HG02885 (cell line): ENCODE measurements at regions not wholly inside any gene's neighbourhood (a gene's known extent, or its start where the extent isn't known, plus 50 kb on each side); places are given as distances from the start of the nearest gene placed in this dataset.

Source experiments
- ATAC-seq: cut with Tn5 transposase; IDR thresholded peaks from one replicate; pipeline ENCODE4 v1.9.1; 2021; ENCODE audit warnings: mild to moderate bottlenecking; ENCODE audit not compliant: unreplicated experiment, poor library complexity

DNA sequence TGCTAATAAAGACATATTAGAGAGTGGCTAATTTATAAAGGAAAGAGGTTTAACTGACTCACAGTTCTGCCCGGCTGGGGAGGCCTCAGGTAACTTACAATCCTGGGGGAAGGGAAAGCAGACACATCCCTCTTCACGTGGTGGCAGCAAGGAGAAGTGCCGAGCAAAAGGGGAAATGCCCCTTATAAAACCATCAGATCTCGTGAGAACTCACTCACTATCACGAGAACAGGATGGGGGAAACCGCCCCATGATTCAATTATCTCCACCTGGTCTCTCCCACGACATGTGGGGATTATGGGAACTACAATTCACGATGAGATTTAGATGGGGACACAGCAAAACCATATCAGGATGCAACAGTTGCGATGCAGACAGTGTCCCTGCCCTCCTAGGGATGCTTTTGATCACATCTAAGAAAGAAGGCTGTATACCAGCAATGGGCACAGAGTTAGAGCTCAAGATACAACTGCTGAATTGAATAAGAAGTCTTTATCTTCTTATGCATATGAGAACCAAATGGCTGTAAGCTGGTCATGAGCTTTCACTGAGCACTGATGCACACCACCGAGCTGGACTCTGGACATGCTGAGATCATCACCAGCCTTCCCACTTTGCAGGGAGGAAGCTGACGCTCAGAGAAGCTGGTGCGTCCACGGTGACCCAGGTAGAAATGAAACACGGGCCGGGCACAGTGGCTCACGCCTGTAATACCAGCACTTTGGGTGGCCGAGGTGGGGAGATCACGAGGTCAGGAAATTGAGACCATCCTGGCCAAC lies 255.2 kb downstream of the MN1 start:
- no peak for ATAC-seq

DNA sequence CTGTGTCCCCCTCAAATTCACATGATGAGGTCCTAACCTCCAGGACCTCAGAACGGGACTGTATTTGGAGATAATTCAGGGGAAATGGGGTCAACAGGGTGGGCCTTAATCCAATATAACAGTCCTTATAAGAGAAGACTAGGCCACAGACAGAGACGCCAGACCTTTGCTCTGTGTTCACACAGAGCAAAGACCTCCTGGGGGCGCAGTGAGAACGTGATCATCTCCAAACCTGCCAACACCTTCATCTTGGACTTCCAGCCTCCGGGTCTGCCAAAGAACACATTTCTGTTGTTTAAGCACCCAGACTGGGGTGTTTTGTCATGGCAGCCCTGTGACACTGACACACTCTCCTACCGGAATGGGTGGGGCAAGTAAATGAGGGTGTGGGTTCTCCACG lies 250.2 kb downstream of the MN1 start:
- no peak for ATAC-seq

DNA sequence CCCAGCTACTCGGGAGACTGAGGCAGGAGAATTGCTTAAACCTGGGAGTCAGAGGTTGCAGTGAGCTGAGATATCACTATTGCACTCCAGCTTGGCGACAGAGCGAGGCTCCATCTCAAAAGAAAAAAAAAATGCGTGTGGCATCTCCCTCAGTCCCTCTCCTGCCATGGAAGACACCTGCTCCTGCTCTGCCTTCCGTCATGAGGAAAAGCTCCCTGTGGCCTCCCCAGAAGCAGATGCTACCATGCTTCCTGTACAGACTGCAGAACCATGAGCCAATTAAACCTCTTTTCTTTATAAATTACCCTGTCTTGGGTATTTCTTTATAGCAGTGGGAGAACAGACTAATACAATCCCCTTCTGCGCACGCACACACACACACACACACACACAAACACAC lies 249.4 kb downstream of the MN1 start:
- no peak for ATAC-seq

DNA sequence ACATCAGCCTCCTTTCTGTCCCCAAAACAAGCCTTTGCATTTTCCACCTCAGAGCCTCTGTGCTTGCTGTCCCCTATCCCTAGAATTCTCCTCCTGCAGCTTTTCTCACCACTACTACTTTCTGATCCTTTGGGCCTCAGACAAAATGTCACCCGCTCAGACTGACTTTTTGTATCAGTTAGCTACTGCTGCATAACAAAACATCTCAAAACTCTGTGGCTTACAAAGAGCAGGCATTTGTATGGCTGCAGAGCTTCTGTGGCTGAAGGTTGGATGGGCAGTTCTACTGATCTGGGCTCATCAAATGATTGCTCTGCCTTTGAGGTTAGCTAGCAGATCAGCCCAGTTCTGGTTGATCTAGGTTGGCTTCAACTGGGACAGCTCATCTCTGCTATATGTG lies 248.7 kb downstream of the MN1 start:
- no peak for ATAC-seq

DNA sequence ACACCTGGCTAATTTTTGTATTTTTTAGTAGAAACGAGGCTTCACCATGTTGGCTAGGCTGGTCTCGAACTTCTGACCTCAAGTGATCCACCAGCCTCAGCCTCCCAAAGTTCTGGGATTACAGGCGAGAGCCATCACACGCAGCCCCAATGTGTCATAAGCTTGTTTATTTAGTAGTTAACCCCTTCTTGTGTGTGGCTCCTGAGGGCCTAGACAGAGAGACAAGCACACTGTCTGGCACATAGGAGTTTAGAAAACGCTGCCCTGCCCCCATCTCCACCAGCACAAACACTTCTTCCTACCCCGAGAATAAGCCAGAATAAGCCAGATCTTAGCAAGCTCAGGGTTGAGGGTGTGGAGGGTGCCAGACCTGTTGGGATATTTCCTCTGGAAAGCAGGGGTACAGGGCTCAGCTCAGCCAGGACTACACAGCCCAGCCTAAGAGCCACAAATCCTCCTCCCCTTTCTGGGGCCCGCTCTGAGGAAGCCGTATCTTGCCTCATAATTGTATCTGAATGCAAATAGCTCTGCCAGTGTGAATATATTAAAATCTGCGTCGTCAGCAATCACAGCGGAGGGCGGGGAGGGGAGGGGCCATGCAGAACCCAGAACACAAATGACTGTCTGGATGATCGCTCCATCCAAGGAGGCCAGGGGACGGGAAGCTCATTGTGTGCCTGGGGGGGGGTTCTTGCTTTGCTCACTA lies 247.3 kb downstream of the MN1 start:
- no peak for ATAC-seq

DNA sequence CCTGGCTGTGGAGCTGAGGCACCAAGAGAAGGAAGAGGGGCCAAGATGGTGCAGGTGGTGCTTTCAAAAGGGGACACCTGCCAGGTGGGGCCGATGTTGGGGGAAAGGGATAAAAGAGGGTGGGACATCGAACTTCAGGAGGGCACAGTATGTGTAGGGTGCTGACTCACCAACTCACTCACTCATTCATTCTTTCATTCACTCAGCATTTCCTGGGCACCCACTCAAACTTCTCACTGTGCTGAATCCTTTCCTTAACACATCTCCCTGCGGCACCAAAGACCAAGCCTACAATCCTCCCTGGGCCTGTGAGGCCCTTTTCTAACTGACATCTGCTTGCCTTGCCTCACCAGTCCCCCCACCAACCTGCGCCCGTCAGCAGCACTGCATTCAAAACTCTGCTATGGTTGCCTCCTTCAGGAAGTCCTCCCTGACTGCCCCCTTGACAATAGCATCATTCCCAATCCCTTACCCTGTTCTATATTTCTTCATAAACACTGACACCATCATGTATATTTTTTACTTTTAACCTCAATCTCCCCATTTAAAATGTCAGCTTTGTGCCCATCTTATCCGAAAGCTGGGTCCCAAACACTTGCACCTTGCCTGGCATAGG lies 246.6 kb downstream of the MN1 start:
- ATAC-seq, result no peak

DNA sequence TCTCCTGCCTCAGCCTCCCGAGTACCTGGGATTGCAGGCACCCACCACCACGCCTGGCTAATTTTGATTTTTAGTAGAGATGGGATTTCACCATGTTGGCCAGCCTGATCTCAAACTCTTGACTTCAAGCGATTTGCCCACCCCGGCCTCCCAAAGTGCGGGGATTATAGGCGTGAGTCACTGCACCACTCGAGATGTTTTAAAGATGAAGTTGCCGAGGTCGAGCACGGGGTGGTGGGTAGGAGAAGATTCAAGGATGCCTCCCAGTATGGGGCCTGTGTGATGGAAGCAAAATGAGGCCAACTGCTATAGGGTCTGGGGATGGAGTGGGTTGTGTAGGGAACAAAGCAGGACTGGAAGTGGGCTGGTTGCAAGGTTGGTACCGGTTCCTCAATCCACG lies 245.2 kb downstream of the MN1 start:
- no peak for ATAC-seq

DNA sequence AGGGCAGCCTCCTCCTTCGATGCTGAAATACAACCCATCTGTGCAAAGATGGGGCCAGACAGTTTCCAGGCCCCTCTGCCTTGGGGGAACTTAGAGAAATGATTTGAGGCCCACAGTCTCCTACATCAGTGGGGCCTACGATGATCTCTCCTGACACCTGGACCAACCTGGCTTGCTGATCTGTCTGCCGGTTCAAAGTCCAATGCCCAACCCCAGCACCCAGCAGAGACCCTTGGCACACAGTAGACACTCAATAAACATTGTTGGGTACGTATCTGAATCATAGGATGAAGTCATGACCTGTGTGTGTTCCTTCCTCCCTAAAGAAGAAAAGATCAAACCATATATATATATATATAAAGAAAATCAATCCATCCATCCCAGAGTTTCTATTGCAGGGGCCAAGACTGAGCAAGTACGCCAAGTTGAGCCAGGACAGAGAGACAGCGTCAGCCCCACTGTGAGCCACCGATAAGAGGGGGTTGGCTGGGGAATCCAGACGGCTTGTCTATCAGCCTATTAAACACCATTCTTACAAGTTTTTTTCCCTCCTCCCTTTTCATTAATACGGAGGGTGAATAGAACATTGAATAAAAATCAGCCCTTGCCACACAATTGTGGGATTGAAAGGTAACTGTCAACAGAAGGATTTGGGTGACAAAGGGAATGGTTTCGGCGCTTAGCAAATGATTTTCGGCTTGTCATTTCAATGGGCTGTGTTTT lies 244.1 kb downstream of the MN1 start:
- no peak for ATAC-seq

DNA sequence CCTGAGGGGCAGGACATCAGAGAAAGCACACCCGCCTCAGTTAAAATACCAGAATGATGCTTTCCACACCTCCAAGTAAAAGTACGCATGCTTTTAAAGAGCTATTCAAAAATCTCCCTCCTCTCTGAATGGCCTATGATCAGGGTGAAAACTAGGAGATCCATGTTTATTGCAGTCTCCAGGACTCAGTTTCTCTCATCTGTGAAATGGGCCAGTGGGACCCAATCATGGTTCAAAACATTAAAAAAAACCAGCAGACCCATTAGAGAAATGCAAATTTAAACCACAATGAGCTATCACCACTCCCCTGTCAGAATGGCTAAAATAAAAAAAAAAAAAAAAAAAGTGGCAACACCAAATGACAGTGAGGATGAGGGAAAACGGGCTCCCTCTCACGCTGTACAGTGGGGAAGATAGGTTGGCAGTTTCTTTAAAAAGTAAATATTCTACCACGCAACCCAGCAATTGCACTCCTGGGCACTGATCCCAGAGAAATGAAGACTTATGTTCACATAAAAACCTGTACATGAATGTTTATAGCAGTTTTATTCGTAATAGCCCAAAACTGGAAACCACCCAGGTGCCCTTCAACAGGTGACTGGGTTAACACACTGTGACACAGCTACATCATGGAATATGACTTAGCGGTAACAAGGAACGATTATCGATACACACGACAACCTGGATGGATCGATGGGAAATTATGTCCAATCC lies 242.7 kb downstream of the MN1 start:
- ATAC-seq, result no peak

DNA sequence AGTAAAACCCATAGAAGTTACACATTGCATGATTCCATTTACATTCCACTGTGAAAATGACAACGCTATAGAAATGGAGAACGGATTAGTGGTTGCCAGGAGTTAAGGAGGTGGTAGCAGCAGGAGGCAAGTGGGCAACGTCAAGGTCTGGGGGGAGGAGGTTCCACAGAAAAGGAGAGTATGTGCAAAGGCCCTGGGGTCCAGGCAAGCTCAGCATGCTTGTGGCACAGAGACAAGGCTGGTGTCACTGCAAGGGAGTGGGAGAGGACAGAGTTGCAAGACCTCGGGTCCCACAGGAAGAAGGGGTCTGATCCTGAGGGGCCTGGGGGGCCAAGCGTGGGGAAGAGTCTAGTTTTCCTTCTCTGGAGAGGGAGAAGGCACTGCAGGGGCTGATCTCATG lies 240.8 kb downstream of the MN1 start:
- no peak for ATAC-seq

DNA sequence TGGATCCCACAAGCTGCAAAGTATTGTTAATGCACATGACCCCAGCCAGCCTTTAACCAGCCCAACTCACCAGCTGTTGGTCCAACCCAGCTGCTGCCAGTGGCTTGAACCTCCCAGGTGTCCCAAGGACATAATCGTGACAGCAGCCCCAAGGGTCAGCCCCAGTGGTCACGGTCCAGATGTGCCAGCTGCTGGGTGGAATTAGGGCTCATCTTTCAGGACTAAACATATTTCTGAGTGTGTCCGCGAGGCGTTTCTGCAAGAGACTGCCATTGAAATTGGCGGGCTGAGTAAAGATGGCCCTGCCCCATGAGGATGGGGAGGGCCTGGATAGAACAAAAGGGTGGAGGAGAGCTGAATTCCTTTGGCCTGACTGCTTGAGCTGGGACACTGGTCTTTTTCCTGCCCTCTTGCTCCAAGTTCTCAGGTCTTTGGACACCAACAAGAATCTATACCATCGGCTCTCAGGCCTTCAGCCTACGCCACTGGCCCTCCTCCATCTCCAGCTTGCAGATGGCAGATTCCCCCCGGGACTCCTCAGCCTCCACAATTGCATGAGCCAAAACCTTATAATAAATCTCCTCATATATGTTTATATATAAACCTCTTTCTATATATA lies 240.2 kb downstream of the MN1 start:
- ATAC-seq, result no peak

DNA sequence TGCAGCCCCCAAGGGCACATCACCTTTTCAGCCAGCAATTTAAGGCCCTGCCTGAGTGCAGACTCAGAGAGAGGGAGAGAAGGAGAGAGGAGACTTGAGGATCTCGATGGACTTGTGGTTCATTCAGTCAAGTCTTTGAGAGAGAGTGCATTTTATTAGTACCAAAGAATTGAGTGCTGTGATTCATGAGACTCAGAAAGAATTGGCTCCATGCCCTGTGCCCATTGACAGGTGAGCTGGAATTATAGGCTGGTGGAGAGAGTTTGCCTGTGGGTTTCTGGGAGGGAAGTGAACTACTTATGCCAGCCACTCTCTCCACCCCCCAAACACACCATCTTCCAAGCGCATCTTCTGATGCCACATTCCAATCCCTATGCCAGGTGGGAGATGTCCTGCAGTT lies 236.8 kb downstream of the MN1 start:
- ATAC-seq, result no peak

DNA sequence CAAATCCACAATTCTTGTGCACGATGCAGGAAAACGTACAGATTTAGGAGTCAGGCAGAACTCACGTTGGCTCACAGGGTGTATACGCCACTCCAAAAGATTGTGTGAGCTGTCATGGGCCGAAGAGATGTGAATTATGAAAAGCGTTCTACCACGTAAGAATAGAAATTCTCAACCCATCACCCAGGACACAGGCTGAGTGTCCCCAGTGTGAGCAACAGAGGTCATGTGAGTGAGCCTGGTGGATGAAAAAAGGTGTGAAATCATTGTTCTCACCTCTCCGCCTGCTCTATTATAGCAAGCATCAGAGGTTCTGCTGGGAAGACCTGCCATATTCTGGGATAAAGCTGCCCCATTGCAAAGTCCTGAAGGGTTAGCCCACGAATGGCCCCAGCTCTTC lies 235.0 kb downstream of the MN1 start:
- ATAC-seq, result no peak

DNA sequence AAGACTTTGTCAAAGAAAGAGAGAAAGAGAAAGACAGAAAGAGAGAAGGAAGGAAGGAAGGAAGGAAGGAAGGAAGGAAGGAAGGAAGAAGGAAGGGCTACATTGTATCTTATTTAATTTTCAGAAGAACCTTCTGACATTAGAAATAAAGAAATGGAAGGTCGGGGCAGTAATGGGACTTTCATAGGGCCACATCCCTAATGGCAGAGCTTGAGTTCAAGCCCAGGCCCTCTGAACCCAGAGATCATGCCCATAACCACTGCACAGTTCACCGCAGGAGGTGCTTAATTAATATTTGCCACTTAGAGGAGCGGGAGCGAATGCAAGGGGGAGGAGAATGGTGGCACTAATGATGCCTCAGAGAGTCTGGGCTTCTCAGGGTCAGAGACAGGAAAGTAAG lies 233.3 kb downstream of the MN1 start:
- ATAC-seq, result no peak

DNA sequence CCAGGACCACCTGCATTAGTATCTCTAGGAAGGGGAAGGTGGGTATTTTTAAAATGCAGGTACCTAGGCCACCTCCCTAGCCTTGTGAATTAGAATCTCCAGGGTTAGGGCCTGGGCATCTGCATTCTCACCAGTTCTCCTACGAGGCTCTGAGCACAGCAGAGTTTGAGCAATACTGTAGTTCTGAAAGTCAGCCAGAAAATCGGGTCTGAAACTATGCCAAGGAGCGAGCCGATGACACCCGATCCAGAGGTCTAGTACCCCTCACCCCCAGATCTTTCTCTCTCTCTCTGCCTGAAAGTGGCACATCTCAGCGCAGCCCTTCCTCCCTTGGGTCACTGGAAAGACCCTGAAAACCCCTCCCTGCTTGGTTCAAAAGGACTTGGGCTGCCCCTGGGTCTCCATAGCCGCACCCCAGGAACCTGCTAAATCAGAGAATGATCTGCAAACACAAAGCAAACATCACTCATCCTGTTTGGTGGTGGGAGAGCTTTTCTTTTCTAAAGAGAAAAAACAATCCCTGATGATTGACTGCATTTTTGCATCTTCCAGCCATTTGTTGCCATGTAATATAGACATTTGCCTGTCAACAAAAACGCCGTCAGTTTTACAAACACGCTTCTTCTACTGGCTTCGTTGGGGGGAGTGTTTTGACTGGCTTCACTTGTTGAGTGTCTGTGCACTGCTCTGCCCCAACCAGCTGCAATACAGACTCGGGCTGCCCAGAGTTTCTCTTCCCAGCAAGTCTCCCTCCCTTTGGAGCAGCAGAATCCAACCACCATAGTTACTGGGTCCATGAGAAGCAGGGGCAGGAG lies 229.9 kb downstream of the MN1 start:
- no peak for ATAC-seq

DNA sequence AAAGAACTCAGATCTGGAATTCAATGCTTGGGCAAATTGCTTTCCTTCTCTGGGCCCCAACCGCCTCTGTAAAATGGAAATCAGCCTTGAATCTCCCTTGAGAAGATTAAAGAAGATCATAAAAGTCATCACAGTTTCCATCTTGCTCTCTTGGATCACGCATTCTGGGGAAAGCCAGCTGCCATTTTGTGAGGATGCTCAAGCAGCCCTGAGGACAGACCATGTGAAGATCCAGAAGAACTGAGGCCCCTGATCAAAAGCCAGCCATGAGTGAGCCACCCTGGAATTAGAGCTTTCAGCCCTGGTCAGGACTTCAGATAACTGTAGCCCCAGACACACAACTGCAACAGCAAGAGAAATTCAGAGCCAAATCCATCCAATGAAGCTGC lies 229.3 kb downstream of the MN1 start:
- ATAC-seq, result no peak

DNA sequence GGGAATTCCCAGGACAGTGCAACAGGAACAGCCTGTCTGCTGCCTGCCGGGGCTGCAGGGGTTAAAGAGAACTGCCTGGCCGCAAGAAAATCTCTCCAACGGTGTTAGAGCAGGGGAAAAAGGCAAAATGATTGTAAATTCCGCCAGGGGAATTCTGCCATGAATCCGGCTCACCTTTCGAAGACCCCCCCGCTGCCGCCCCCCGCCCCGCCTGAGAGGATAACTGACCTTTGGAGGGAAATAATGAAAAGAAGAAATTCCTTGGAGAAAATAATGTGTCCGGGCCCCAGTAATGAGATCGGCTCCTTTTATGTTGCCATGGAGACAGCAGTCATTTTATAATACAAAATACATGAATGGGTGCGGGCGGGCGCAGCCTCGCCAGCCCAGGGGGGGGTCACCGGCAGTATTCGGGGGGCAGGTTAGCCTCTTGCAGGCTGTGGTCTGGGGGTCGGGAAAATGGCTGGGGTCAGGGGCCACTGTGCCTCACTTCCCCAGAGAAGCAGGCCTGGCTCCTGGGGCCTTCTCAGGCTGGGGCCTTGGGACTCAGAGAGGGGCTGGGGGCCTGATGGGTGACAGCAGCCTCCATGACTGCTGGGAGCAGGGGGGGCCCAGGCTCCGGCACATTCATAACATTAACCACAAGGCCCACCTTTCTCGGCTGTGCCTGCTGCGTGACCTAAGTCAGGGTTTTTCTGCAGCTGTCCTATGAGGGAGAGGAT lies 228.1 kb downstream of the MN1 start:
- no peak for ATAC-seq

DNA sequence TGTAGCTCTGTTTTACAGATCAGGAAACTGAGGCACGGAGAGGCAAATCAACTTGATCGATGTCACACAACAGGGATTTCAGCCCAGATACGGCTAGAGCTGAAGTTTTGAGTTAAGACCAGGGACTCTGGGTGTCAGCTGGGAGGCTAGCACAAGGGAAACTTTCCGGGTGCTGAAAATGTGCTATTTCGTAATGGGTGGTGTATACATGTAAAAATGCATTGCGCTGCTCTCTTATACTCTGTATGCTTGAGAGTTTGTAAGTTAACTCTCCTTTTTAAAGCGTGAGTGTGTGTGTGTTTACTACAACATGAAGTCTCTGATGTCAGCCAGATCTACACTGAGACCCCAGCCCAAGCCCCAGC lies 227.6 kb downstream of the MN1 start:
- ATAC-seq, result no peak

DNA sequence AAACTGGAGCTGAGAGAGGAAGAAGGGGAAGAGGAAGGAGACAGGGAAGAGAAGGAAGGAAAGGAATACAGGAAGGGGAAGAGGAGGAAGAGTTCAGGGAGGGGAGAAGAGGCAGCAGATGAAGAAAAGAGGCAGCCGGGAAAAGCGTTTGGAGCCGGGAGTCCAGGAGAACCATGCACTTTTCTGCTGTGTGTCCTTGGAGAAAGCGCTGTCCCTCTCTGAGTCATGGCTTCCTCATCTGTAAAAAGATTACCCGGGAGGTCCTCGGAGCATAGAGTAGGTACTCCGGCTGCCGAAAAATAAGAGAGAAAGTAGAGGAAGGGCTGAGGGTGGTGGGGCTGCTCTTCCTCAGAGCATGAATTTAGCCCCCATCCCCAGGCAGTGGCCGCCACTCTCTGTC lies 226.9 kb downstream of the MN1 start:
- ATAC-seq, result no peak
